BJ (cell line): ENCODE measurements at regions not wholly inside any gene's neighbourhood (a gene's known extent, or its start where the extent isn't known, plus 50 kb on each side); places are given as distances from the start of the nearest gene placed in this dataset.

ENCODE experiments used
- CTCF ChIA-PET: fragments of 350-600 bp; formaldehyde crosslinking; extraction: SDS; loops from one replicate; lab custom pipeline; 2021; ENCODE audit warnings: antibody characterized with exemption, inconsistent platforms; lab: Yijun Ruan, JAX
- POLR2A ChIA-PET: fragments of 300-600 bp; sonication (Branson Sonifier 250); formaldehyde crosslinking; extraction: SDS; loops from one replicate; lab custom pipeline; 2021; ENCODE audit warnings: antibody characterized with exemption; lab: Charles Lee
- DNase-seq: peaks from one replicate; pipeline ENCODE4 v3.0.0-alpha.2; 2011; ENCODE audit warnings: low read depth
- H3K27me3 ChIP-seq: 2 replicates; pipeline ENCODE4 v1.6.0; 2011; ENCODE audit warnings: low read length; ENCODE audit not compliant: control insufficient read depth, insufficient read depth
- H3K36me3 ChIP-seq: 2 replicates; pipeline ENCODE4 v1.5.1; 2011; ENCODE audit warnings: low read length; ENCODE audit not compliant: control insufficient read depth, insufficient read depth
- H3K4me3 ChIP-seq: 2 replicates; pipeline ENCODE4 v1.5.1; 2011; ENCODE audit warnings: low read depth, mild to moderate bottlenecking, control low read depth, low read length
- CTCF ChIP-seq: IDR thresholded peaks from 2 replicates; pipeline ENCODE4 v1.5.1; 2011; ENCODE audit warnings: low read depth, mild to moderate bottlenecking, control low read depth, inconsistent platforms, low read length, moderate library complexity; ENCODE audit not compliant: insufficient read depth

GRCh38 chr10:110430340-110431273, 67.1 kb upstream of the DUSP5 start:
- no peak for DNase-seq
- H3K27me3 ChIP-seq, result no peaks in the 10 kb centered on the region
- no peaks in the 10 kb centered on the region for H3K36me3 ChIP-seq
- H3K4me3 ChIP-seq, result no peak overlapping the region
- no peak for TF ChIP-seq CTCF
- CTCF ChIA-PET, result interaction anchor here (0.8 kb wide), 1 partner anchor 23 kb away, joined by 3 read pairs; no protein-coding TSS in a partner anchor
- POLR2A ChIA-PET, result no interaction called here

GRCh38 chr10:110431659-110432058, 66.0 kb upstream of the DUSP5 start:
- Histone ChIP-seq H3K27me3 (no peaks in the 10 kb centered on the region), H3K4me3 (no peak overlapping the region), H3K36me3 (no peaks in the 10 kb centered on the region)
- CTCF ChIA-PET, result interaction anchor here (0.8 kb wide), 1 partner anchor 13 kb away, joined by 4 read pairs; no protein-coding TSS in a partner anchor
- no peak for TF ChIP-seq CTCF
- DNase-seq, result no peak
- POLR2A ChIA-PET, result no interaction called here

GRCh38 chr10:110432084-110432483, 65.6 kb upstream of the DUSP5 start:
- ChIA-PET CTCF (interaction anchor here (0.8 kb wide), 1 partner anchor 12 kb away, joined by 4 read pairs; no protein-coding TSS in a partner anchor), POLR2A (no interaction called here)
- Histone ChIP-seq H3K27me3 (no peaks in the 10 kb centered on the region), H3K36me3 (no peaks in the 10 kb centered on the region), H3K4me3 (no peak overlapping the region)
- no peak for DNase-seq
- no peak for TF ChIP-seq CTCF

GRCh38 chr10:110432814-110433565, 64.7 kb upstream of the DUSP5 start:
- no peaks in the 10 kb centered on the region for H3K36me3 ChIP-seq
- CTCF ChIA-PET, result interaction anchor here (0.8 kb wide), 1 partner anchor 11 kb away, joined by 3 read pairs; no protein-coding TSS in a partner anchor
- POLR2A ChIA-PET, result no interaction called here
- DNase-seq, result no peak
- H3K27me3 ChIP-seq, result no peaks in the 10 kb centered on the region
- no peak for TF ChIP-seq CTCF
- H3K4me3 ChIP-seq, result no peak overlapping the region

- TF ChIP-seq CTCF, result no peak
- ChIA-PET CTCF (interaction anchor here (0.8 kb wide), 1 partner anchor 11 kb away, joined by 3 read pairs; no protein-coding TSS in a partner anchor), POLR2A (no interaction called here)
- Histone ChIP-seq H3K4me3 (no peak overlapping the region), H3K27me3 (no peaks in the 10 kb centered on the region), H3K36me3 (no peaks in the 10 kb centered on the region)
- DNase-seq, result no peak
Measured at GRCh38 chr10:110433740-110434139, 64.0 kb upstream of the DUSP5 start.
